NCI-H748 treated with DMSO at 0.1 percent for 48 hours (cell line): ENCODE measurements at regions not wholly inside any gene's neighbourhood (a gene's known extent, or its start where the extent isn't known, plus 50 kb on each side); places are given as distances from the start of the nearest gene placed in this dataset.
"Not testable (repeated sequence)": the region's sequence is repeated elsewhere in the genome, so short reads cannot be mapped to it uniquely, and the experiment has no call there.

ENCODE experiments used
- DNase-seq: peaks from one replicate; lab custom pipeline; 2025; lab: John Stamatoyannopoulos, UW

DNA sequence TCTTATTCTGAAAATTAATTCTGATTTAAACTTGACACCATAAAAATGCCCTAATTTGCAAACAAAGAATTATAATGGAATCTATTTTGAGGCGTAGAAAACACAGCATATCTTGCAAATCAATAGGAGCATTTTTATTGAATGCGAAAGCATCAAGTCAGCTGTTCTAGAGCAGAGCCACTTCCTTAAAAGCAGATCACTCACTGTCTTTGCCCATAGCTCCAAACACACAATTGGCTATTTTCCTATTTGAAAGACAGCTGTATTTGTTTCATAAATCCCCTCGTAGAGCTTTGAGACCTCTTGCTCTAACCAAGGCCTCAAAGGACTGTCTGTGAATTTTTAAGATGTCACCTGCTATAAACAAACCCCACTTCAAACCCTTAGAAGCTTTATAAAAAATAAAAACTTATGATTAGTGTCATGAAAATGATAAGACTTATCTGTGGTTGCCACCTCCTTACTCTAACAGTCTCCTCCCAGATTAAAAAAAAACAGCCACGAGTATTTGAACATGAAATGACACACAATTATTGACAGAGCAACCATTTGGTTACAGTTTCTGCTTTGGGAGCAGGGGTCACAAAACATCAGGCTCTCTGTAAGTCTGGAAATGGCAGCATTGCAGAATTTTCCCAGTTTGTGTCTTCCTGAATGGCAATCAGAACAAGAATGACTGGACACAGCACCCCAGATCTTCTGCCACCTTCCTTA, 75.6 kb upstream of the RASEF start:
- DNase-seq: no peak

DNA sequence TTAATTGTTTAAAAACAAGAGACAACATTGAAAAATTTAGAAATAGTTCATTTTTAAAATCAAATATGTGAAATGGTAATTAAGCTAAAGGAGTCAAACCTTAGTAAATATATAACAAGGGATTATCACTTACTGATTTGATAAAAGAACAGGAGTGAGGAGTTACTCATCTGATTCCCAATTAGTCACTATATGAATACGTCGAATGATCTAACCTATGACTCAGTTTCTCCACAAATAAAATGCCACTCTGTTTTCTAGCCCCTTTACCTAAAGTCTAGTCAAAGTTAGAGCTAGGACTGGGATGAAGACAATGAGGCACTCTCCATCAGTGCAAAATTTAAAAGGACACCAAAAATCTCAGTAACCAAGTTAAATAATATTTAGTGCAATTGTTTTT, 70.4 kb upstream of the RASEF start:
- no peak for DNase-seq

DNA sequence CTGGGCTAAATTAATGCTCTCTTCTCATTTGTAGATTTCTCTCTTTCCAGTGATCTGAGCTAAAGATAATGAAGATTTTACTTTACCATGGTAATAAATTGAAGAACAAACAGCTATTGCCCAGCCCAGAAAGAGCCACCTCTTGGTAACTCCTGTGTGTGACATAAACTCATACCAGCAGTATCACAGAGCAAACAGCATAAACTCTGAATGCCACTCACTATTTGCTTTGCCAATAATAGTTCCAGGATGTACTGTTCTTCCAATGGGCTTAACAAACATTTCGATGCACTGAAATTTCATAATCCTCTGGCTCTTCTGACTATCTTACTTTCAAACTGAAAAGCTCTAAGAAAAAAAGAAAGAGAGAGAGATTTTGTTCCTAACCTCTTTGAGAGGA, 69.8 kb upstream of the RASEF start:
- no peak for DNase-seq

DNA sequence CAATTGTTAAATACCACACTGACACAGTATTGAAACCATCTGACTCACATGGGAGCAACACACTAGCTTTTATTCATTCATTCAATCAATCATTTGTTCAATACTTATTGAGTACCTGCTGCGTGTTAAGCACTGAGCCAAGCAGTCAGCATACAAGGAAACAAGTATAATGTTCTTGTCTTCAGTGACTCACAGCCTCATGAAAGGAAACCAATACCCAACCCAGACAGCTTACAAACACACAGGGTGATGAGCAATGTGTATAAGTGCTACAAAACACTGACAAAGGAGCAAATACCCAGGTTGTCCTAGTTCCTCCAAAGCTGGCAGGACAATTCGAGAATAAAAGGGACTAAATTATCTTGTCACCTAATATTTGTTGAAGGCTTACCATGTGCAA, 67.6 kb upstream of the RASEF start:
- no peak for DNase-seq

DNA sequence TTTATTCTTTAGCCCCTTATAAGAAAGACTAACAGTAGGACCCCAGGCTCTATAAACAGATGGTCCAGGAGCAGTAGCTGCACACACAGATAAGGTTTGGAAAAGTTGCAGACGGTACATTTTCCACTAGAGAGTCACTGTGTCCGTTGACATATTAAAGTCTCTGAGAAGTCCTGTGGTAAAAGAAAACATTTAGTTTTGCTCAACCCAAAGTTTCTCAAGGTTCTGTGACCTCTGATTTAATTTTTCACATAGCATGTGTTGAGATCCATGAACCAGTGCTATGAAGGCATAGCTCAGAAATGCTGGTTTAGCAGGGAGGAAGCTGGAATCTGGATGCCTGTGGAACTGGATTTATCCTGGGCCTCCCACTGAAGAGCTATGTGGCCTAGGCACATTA, 62.7 kb upstream of the RASEF start:
- DNase-seq: no peak

DNA sequence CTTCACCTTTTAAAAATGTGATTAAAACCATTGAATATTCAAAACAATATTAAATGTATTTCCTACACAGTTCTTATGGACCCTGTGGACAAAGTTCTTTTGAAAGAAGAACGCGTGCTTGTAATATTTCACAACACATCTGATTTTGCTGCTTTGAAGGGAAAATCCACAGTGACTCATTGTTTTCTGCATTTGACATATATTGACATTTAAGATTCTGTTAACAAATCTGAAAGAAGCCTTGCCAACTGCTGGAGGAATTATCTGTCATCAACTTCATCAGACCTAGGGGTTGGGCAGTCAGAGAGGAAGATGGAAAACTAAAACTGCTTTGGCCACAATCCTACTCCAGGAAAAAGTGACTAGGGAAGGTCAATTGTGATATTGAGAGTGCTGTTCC, 56.9 kb upstream of the RASEF start:
- DNase-seq: no peak

DNA sequence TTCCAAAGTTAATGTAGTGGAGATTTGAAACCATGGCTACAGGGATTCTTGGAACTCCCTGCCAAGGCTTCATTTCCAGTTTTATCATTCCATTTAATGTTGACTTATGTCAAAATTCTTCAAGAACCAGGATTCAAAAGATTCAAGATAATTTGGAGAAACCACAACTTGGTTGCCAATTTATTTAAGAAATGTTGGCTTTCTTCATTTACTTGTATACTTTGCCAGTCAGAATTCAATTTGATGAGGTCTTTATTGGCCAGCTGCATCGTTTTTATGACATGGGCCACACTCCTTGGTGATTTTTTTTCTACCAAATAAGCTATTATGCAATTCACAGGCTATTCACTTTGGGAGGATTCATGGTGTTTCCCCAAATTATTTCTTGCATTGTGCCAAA, 53.1 kb upstream of the RASEF start:
- no peak for DNase-seq

DNA sequence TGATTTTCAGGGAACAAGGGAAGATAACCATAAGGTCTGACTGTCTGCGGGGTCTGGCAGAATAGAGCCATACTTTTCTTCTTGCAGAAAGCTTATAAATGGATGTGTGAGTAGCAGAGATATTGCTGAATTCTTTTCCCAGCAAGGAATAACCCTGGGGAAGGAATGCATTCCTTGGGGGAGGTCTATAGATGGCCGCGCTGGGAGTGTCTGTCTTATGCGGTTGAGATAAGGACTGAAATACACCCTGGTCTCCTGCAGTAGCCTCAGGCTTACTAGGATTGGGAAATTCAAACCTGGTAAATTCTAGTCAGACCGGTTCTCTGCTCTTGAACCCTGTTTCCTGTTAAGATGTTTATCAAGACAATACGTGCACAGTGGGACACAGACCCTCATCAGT, 50.5 kb upstream of the RASEF start:
- not testable (repeated sequence) for DNase-seq
